SU-DHL-6 (cell line): ENCODE measurements at regions not wholly inside any gene's neighbourhood (a gene's known extent, or its start where the extent isn't known, plus 50 kb on each side); places are given as distances from the start of the nearest gene placed in this dataset.

ENCODE experiments used
- EZH2phosphoT487 ChIP-seq: fragments of 200-600 bp; sonication (generic), shearing (Covaris generic); conservative IDR thresholded peaks from 2 replicates; pipeline ENCODE4 v1.6.1; 2018; ENCODE audit warnings: mild to moderate bottlenecking, antibody characterized with exemption, low read length, moderate library complexity, mixed read lengths
- TF ChIP-seq, protein P1 (sequence below): fragments of 200-600 bp; sonication (generic); IDR thresholded peaks from one replicate; pipeline ENCODE4 v1.5.1; 2017; ENCODE audit warnings: antibody characterized with exemption, mild to moderate bottlenecking, low read length, moderate library complexity; ENCODE audit not compliant: insufficient read depth, poor library complexity, severe bottlenecking

DNA sequence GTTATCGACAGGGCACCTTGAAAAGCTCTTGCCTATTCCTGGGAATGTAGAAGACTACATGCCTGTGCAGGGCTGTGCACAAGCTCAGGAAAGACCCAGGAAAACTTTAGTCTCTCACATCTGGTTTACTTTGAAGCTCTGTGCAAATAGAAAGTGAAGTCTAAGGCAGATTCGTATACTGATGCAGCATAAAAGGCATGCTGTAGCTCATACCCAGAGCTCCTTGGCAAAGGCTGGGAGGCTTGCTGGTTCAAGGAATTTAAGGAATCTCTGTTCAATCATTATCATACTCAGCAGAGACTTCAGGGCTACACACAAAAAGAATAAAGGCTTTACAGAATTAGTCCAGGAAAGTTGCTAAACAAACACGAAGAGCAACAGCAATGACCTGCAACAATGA, 192.0 kb downstream of the OTUD1 start:
- TF ChIP-seq, protein P1, sequence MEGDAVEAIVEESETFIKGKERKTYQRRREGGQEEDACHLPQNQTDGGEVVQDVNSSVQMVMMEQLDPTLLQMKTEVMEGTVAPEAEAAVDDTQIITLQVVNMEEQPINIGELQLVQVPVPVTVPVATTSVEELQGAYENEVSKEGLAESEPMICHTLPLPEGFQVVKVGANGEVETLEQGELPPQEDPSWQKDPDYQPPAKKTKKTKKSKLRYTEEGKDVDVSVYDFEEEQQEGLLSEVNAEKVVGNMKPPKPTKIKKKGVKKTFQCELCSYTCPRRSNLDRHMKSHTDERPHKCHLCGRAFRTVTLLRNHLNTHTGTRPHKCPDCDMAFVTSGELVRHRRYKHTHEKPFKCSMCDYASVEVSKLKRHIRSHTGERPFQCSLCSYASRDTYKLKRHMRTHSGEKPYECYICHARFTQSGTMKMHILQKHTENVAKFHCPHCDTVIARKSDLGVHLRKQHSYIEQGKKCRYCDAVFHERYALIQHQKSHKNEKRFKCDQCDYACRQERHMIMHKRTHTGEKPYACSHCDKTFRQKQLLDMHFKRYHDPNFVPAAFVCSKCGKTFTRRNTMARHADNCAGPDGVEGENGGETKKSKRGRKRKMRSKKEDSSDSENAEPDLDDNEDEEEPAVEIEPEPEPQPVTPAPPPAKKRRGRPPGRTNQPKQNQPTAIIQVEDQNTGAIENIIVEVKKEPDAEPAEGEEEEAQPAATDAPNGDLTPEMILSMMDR: no peak
- TF ChIP-seq EZH2phosphoT487: no peak
